Medulla oblongata (tissue), 1 donor: ENCODE measurements at regions not wholly inside any gene's neighbourhood (a gene's known extent, or its start where the extent isn't known, plus 50 kb on each side); places are given as distances from the start of the nearest gene placed in this dataset.

Experiments
- DNase-seq: peaks from one replicate; pipeline ENCODE4 v3.0.0-alpha.2; 2015; ENCODE audit errors: extremely low spot score

- no peak for DNase-seq
Measured at GRCh38 chr2:12284037-12284436, 432.7 kb upstream of the TRIB2 start.

- no peak for DNase-seq
Measured at GRCh38 chr2:12284487-12284886, 432.2 kb upstream of the TRIB2 start.

GRCh38 chr2:12286347-12286746 lies 430.4 kb upstream of the TRIB2 start:
- DNase-seq: no peak

- no peak for DNase-seq
Measured at GRCh38 chr2:12287220-12287751, 429.4 kb upstream of the TRIB2 start.

- DNase-seq: no peak
Measured at GRCh38 chr2:12288048-12288447, 428.7 kb upstream of the TRIB2 start.

- no peak for DNase-seq
Measured at GRCh38 chr2:12289120-12289802, 427.5 kb upstream of the TRIB2 start.

- DNase-seq: no peak
Measured at GRCh38 chr2:12291303-12291702, 425.4 kb upstream of the TRIB2 start.

- no peak for DNase-seq
Measured at GRCh38 chr2:12293874-12294273, 422.9 kb upstream of the TRIB2 start.

GRCh38 chr2:12295856-12296519 lies 420.7 kb upstream of the TRIB2 start:
- no peak for DNase-seq

GRCh38 chr2:12296915-12297314 lies 419.8 kb upstream of the TRIB2 start:
- no peak for DNase-seq

GRCh38 chr2:12298352-12298751 lies 418.4 kb upstream of the TRIB2 start:
- DNase-seq: no peak

- DNase-seq: no peak
Measured at GRCh38 chr2:12299431-12299830, 417.3 kb upstream of the TRIB2 start.

GRCh38 chr2:12300019-12300602 lies 416.6 kb upstream of the TRIB2 start:
- DNase-seq: no peak

GRCh38 chr2:12300927-12301326 lies 415.8 kb upstream of the TRIB2 start:
- DNase-seq: no peak

GRCh38 chr2:12302140-12302539 lies 414.6 kb upstream of the TRIB2 start:
- no peak for DNase-seq

- no peak for DNase-seq
Measured at GRCh38 chr2:12302691-12303090, 414.0 kb upstream of the TRIB2 start.

GRCh38 chr2:12303181-12304030 lies 413.3 kb upstream of the TRIB2 start:
- DNase-seq: no peak

- peak; percentile 22 for DNase-seq
Measured at GRCh38 chr2:12304564-12305171, 412.1 kb upstream of the TRIB2 start.

GRCh38 chr2:12305931-12306330 lies 410.8 kb upstream of the TRIB2 start:
- DNase-seq: no peak

GRCh38 chr2:12310399-12310798 lies 406.3 kb upstream of the TRIB2 start:
- no peak for DNase-seq

- DNase-seq: peak; percentile 50
Measured at GRCh38 chr2:12313445-12314126, 403.1 kb upstream of the TRIB2 start.
